ENCODE measurements at regions not wholly inside any gene's neighbourhood (a gene's known extent, or its start where the extent isn't known, plus 50 kb on each side); places are given as distances from the start of the nearest gene placed in this dataset.

GRCh38 chr4:53682196-53682595 lies 90.9 kb upstream of the LNX1 start (continued):
- TF ChIP-seq CTCF (conservative IDR thresholded peaks at IDR 0.05; ENCODE audit: low read depth in 2 of 2): no peak
- TF ChIP-seq ZNF331 (CRISPR knock-in tag; IDR thresholded peaks at IDR 0.05; ENCODE audit: low read depth): no peak
- TF ChIP-seq EZH2 (IDR thresholded peaks at IDR 0.05; ENCODE audit: low read depth, unreplicated experiment): no peak
- TF ChIP-seq, protein P1, sequence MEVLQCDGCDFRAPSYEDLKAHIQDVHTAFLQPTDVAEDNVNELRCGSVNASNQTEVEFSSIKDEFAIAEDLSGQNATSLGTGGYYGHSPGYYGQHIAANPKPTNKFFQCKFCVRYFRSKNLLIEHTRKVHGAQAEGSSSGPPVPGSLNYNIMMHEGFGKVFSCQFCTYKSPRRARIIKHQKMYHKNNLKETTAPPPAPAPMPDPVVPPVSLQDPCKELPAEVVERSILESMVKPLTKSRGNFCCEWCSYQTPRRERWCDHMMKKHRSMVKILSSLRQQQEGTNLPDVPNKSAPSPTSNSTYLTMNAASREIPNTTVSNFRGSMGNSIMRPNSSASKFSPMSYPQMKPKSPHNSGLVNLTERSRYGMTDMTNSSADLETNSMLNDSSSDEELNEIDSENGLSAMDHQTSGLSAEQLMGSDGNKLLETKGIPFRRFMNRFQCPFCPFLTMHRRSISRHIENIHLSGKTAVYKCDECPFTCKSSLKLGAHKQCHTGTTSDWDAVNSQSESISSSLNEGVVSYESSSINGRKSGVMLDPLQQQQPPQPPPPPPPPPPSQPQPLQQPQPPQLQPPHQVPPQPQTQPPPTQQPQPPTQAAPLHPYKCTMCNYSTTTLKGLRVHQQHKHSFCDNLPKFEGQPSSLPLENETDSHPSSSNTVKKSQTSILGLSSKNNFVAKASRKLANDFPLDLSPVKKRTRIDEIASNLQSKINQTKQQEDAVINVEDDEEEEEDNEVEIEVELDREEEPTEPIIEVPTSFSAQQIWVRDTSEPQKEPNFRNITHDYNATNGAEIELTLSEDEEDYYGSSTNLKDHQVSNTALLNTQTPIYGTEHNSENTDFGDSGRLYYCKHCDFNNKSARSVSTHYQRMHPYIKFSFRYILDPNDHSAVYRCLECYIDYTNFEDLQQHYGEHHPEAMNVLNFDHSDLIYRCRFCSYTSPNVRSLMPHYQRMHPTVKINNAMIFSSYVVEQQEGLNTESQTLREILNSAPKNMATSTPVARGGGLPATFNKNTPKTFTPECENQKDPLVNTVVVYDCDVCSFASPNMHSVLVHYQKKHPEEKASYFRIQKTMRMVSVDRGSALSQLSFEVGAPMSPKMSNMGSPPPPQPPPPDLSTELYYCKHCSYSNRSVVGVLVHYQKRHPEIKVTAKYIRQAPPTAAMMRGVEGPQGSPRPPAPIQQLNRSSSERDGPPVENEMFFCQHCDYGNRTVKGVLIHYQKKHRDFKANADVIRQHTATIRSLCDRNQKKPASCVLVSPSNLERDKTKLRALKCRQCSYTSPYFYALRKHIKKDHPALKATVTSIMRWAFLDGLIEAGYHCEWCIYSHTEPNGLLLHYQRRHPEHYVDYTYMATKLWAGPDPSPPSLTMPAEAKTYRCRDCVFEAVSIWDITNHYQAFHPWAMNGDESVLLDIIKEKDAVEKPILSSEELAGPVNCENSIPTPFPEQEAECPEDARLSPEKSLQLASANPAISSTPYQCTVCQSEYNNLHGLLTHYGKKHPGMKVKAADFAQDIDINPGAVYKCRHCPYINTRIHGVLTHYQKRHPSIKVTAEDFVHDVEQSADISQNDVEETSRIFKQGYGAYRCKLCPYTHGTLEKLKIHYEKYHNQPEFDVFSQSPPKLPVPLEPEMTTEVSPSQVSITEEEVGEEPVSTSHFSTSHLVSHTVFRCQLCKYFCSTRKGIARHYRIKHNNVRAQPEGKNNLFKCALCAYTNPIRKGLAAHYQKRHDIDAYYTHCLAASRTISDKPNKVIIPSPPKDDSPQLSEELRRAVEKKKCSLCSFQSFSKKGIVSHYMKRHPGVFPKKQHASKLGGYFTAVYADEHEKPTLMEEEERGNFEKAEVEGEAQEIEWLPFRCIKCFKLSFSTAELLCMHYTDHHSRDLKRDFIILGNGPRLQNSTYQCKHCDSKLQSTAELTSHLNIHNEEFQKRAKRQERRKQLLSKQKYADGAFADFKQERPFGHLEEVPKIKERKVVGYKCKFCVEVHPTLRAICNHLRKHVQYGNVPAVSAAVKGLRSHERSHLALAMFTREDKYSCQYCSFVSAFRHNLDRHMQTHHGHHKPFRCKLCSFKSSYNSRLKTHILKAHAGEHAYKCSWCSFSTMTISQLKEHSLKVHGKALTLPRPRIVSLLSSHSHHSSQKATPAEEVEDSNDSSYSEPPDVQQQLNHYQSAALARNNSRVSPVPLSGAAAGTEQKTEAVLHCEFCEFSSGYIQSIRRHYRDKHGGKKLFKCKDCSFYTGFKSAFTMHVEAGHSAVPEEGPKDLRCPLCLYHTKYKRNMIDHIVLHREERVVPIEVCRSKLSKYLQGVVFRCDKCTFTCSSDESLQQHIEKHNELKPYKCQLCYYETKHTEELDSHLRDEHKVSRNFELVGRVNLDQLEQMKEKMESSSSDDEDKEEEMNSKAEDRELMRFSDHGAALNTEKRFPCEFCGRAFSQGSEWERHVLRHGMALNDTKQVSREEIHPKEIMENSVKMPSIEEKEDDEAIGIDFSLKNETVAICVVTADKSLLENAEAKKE (CRISPR knock-in tag; IDR thresholded peaks at IDR 0.05): no peak
- no peak for TF ChIP-seq NANOG (IDR thresholded peaks at IDR 0.05; ENCODE audit: borderline replicate concordance)
- TF ChIP-seq JUNB (IDR thresholded peaks at IDR 0.05; ENCODE audit: unreplicated experiment): no peak
- no peak for TF ChIP-seq EZH2phosphoT487 (IDR thresholded peaks at IDR 0.05; ENCODE audit: unreplicated experiment)
- no peak for TF ChIP-seq POLR2AphosphoS5 (IDR thresholded peaks at IDR 0.05; ENCODE audit: low read depth)
- TF ChIP-seq ZNF114 (CRISPR knock-in tag; IDR thresholded peaks at IDR 0.05): no peak

DNA sequence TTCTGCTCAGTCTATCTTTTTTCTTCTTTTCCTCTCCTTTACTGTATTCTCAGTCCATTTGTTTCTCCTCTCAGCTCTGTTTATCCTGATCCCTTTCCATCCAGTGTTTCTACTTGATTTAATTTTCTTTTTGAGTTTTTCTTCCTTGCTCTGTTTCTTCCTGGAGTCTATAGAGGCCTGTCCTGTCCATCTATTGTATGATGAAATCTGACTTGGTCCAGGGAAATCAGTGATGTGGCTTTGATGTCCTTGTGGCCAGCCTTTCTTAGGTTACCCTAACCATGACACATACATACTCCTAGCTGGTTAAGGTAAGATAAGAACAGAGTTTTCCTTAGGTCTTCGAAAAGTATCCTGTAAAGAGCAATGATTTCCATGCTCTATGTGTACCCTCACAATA lies 89.3 kb upstream of the LNX1 start:
- H3K4me2 ChIP-seq: no peak overlapping the region
- H3K4me3 Mint-ChIP-seq: no peak overlapping the region
- no peak overlapping the region for H3K4me3 ChIP-seq
- H3K79me2 ChIP-seq (replicated peaks; ENCODE audit: insufficient read depth): no peaks in the 10 kb centered on the region
- no peaks in the 10 kb centered on the region for H3K4me1 ChIP-seq (ENCODE audit: insufficient read depth)
- no peak for DNase-seq (ENCODE audit: low spot score)
- no peaks in the 10 kb centered on the region for H3F3A ChIP-seq (replicated peaks; ENCODE audit: low read depth)
- H3K9me2 ChIP-seq (ENCODE audit: insufficient read depth): no peaks in the 10 kb centered on the region
- no peaks in the 10 kb centered on the region for H3K27me3 Mint-ChIP-seq (ENCODE audit: insufficient read depth, low read depth, poor library complexity)
- no peak overlapping the region for H3K27ac Mint-ChIP-seq
- H3K4me1 Mint-ChIP-seq: no peaks in the 10 kb centered on the region
- H2AFZ ChIP-seq: no peak overlapping the region
- H4K20me1 ChIP-seq (replicated peaks; ENCODE audit: insufficient read depth): no peaks in the 10 kb centered on the region
- no peaks in the 10 kb centered on the region for H3K36me3 Mint-ChIP-seq (ENCODE audit: low read depth)
- no peaks in the 10 kb centered on the region; the same call in 1 of the 3 replicates for H3K9me3 Mint-ChIP-seq
- no peaks in the 10 kb centered on the region for H3K27me3 ChIP-seq (ENCODE audit: insufficient read depth)
- H3K36me3 ChIP-seq (ENCODE audit: insufficient read depth): no peaks in the 10 kb centered on the region
- no peak overlapping the region for H3K27ac ChIP-seq (ENCODE audit: low read depth)
- no peak for ATAC-seq
- TF ChIP-seq ZNF114 (CRISPR knock-in tag; IDR thresholded peaks at IDR 0.05) (no peak), CREB1 (CRISPR knock-in tag; IDR thresholded peaks at IDR 0.05; ENCODE audit: low read depth) (no peak), EZH2phosphoT487 (IDR thresholded peaks at IDR 0.05; ENCODE audit: unreplicated experiment) (no peak), STAT1 (IDR thresholded peaks at IDR 0.05; ENCODE audit: unreplicated experiment) (no peak), ZNF331 (CRISPR knock-in tag; IDR thresholded peaks at IDR 0.05; ENCODE audit: low read depth) (no peak), JUNB (IDR thresholded peaks at IDR 0.05; ENCODE audit: unreplicated experiment) (no peak), NANOG (IDR thresholded peaks at IDR 0.05; ENCODE audit: borderline replicate concordance) (no peak)
- TF ChIP-seq, protein P2, sequence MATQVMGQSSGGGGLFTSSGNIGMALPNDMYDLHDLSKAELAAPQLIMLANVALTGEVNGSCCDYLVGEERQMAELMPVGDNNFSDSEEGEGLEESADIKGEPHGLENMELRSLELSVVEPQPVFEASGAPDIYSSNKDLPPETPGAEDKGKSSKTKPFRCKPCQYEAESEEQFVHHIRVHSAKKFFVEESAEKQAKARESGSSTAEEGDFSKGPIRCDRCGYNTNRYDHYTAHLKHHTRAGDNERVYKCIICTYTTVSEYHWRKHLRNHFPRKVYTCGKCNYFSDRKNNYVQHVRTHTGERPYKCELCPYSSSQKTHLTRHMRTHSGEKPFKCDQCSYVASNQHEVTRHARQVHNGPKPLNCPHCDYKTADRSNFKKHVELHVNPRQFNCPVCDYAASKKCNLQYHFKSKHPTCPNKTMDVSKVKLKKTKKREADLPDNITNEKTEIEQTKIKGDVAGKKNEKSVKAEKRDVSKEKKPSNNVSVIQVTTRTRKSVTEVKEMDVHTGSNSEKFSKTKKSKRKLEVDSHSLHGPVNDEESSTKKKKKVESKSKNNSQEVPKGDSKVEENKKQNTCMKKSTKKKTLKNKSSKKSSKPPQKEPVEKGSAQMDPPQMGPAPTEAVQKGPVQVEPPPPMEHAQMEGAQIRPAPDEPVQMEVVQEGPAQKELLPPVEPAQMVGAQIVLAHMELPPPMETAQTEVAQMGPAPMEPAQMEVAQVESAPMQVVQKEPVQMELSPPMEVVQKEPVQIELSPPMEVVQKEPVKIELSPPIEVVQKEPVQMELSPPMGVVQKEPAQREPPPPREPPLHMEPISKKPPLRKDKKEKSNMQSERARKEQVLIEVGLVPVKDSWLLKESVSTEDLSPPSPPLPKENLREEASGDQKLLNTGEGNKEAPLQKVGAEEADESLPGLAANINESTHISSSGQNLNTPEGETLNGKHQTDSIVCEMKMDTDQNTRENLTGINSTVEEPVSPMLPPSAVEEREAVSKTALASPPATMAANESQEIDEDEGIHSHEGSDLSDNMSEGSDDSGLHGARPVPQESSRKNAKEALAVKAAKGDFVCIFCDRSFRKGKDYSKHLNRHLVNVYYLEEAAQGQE (IDR thresholded peaks at IDR 0.05; ENCODE audit: unreplicated experiment): no peak
- TF ChIP-seq, protein P3, sequence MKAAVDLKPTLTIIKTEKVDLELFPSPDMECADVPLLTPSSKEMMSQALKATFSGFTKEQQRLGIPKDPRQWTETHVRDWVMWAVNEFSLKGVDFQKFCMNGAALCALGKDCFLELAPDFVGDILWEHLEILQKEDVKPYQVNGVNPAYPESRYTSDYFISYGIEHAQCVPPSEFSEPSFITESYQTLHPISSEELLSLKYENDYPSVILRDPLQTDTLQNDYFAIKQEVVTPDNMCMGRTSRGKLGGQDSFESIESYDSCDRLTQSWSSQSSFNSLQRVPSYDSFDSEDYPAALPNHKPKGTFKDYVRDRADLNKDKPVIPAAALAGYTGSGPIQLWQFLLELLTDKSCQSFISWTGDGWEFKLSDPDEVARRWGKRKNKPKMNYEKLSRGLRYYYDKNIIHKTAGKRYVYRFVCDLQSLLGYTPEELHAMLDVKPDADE (IDR thresholded peaks at IDR 0.05): no peak

Data from GM23338 (cell line).